ENCODE measurements at regions not wholly inside any gene's neighbourhood (a gene's known extent, or its start where the extent isn't known, plus 50 kb on each side); places are given as distances from the start of the nearest gene placed in this dataset.

- Histone ChIP-seq H3K4me3 (ENCODE audit: low read depth, low read length) (no peak overlapping the region), H3K4me1 (ENCODE audit: control insufficient read depth, insufficient read depth, low read length) (no peaks in the 10 kb centered on the region), H3K36me3 (ENCODE audit: control insufficient read depth in 2 of 2, insufficient read depth in 1 of 2, low read length in 2 of 2) (no peaks in the 10 kb centered on the region), H3K9me3 (ENCODE audit: control insufficient read depth, insufficient read depth, low read depth, low read length) (no peaks in the 10 kb centered on the region), H3K27ac (ENCODE audit: extremely low read depth, low read depth, low read length) (no peak overlapping the region)
- ChIA-PET CTCF (no interaction called here), POLR2A (no interaction called here)
- no peak for TF ChIP-seq ZNF560 (tag by site-specific recombination; IDR thresholded peaks at IDR 0.05; ENCODE audit: borderline replicate concordance)
- TF ChIP-seq ZNF664 (tag by site-specific recombination; IDR thresholded peaks at IDR 0.05), result no peak
- TF ChIP-seq ZNF580 (tag by site-specific recombination; IDR thresholded peaks at IDR 0.05), result no peak
- TF ChIP-seq ZNF530 (tag by site-specific recombination; IDR thresholded peaks at IDR 0.05; ENCODE audit: low read depth), result no peak
- no peak for TF ChIP-seq ZNF280C (tag by site-specific recombination; IDR thresholded peaks at IDR 0.05)
- no peak for TF ChIP-seq ZNF558 (tag by site-specific recombination; IDR thresholded peaks at IDR 0.05)
- no peak for TF ChIP-seq ZNF544 (tag by site-specific recombination; IDR thresholded peaks at IDR 0.05)
- TF ChIP-seq ZNF473 (tag by site-specific recombination; IDR thresholded peaks at IDR 0.05), result no peak
- TF ChIP-seq PRDM10 (tag by site-specific recombination; IDR thresholded peaks at IDR 0.05), result no peak
- no peak for TF ChIP-seq OSR2 (tag by site-specific recombination; IDR thresholded peaks at IDR 0.05)
- TF ChIP-seq ZNF433 (tag by site-specific recombination; IDR thresholded peaks at IDR 0.05; ENCODE audit: low read depth), result no peak
- no peak for TF ChIP-seq ATF2 (tag by site-specific recombination; IDR thresholded peaks at IDR 0.05; ENCODE audit: low read depth)
- TF ChIP-seq ZNF10 (tag by site-specific recombination; IDR thresholded peaks at IDR 0.05), result no peak
- TF ChIP-seq ZNF776 (tag by site-specific recombination; IDR thresholded peaks at IDR 0.05; ENCODE audit: borderline replicate concordance), result no peak
- TF ChIP-seq YY2 (tag by site-specific recombination; IDR thresholded peaks at IDR 0.05), result no peak
Measured at GRCh38 chr6:63440594-63440993, 120.8 kb upstream of the LGSN start.

DNA sequence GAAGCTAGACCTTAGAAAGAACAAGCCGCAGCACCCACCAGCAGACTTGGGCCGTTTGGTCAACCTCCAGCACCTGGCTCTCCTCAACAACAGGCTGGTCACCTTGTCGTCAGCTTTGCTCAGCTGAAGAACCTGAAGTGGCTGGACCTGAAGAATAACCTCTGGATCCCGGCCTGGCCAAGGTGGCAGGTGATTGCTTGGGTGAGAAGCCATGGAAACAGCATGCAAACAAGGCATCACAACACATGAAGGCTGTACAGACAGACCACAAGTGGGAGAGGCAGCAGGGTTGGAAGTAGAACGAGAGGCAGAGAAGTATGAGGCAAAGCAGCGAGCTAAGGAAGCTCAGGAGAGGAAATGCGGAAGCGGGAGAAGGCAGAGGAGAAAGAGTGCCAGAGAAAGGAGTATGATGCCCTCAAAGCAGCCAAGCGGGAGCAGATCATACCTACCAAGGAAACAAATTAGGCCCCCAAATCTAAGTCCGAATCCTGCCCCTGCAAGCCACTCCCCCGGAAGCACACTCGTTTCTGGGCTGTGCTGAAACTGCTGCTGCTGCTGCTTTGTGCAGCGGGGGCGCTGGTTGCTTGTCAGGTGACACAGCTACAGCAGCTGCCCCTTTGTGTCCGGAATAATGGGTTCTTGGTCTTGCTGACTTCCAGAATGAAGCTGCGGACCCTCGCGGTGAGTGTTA lies 121.6 kb upstream of the LGSN start:
- Histone ChIP-seq H3K4me1 (ENCODE audit: control insufficient read depth, insufficient read depth, low read length) (no peaks in the 10 kb centered on the region), H3K9me3 (ENCODE audit: control insufficient read depth, insufficient read depth, low read depth, low read length) (no peaks in the 10 kb centered on the region), H3K36me3 (ENCODE audit: control insufficient read depth in 2 of 2, insufficient read depth in 1 of 2, low read length in 2 of 2) (no peaks in the 10 kb centered on the region), H3K4me3 (ENCODE audit: low read depth, low read length) (no peak overlapping the region), H3K27ac (ENCODE audit: extremely low read depth, low read depth, low read length) (no peak overlapping the region)
- POLR2A ChIA-PET, result no interaction called here
- no peak for TF ChIP-seq ZNF670 (tag by site-specific recombination; IDR thresholded peaks at IDR 0.05; ENCODE audit: low read depth)
- TF ChIP-seq ZNF121 (tag by site-specific recombination; IDR thresholded peaks at IDR 0.05), result no peak
- no peak for TF ChIP-seq MYNN (tag by site-specific recombination; IDR thresholded peaks at IDR 0.05; ENCODE audit: borderline replicate concordance)
- TF ChIP-seq, protein P1, sequence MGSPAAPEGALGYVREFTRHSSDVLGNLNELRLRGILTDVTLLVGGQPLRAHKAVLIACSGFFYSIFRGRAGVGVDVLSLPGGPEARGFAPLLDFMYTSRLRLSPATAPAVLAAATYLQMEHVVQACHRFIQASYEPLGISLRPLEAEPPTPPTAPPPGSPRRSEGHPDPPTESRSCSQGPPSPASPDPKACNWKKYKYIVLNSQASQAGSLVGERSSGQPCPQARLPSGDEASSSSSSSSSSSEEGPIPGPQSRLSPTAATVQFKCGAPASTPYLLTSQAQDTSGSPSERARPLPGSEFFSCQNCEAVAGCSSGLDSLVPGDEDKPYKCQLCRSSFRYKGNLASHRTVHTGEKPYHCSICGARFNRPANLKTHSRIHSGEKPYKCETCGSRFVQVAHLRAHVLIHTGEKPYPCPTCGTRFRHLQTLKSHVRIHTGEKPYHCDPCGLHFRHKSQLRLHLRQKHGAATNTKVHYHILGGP (tag by site-specific recombination; IDR thresholded peaks at IDR 0.05), result no peak
- no peak for TF ChIP-seq ZFP37 (tag by site-specific recombination; IDR thresholded peaks at IDR 0.05)
- TF ChIP-seq, protein P2, sequence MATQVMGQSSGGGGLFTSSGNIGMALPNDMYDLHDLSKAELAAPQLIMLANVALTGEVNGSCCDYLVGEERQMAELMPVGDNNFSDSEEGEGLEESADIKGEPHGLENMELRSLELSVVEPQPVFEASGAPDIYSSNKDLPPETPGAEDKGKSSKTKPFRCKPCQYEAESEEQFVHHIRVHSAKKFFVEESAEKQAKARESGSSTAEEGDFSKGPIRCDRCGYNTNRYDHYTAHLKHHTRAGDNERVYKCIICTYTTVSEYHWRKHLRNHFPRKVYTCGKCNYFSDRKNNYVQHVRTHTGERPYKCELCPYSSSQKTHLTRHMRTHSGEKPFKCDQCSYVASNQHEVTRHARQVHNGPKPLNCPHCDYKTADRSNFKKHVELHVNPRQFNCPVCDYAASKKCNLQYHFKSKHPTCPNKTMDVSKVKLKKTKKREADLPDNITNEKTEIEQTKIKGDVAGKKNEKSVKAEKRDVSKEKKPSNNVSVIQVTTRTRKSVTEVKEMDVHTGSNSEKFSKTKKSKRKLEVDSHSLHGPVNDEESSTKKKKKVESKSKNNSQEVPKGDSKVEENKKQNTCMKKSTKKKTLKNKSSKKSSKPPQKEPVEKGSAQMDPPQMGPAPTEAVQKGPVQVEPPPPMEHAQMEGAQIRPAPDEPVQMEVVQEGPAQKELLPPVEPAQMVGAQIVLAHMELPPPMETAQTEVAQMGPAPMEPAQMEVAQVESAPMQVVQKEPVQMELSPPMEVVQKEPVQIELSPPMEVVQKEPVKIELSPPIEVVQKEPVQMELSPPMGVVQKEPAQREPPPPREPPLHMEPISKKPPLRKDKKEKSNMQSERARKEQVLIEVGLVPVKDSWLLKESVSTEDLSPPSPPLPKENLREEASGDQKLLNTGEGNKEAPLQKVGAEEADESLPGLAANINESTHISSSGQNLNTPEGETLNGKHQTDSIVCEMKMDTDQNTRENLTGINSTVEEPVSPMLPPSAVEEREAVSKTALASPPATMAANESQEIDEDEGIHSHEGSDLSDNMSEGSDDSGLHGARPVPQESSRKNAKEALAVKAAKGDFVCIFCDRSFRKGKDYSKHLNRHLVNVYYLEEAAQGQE (tag by site-specific recombination; IDR thresholded peaks at IDR 0.05), result no peak
- CTCF ChIA-PET, result interaction anchor here (0.6 to 1.5 kb wide), 2 partner anchors 89 to 617 kb away, joined by 3 read pairs; no protein-coding TSS in a partner anchor

All from HEK293 (cell line).